Left lung (tissue), 4 donors: ENCODE measurements at regions not wholly inside any gene's neighbourhood (a gene's known extent, or its start where the extent isn't known, plus 50 kb on each side); places are given as distances from the start of the nearest gene placed in this dataset.

Experiments used
- ATAC-seq: fragments of 200-7000 bp; cut with Tn5 transposase; one replicate; pipeline ENCODE4 v1.9.1; 2020; ENCODE audit warnings: moderate library complexity
- DNase-seq, 4 donors: peaks; one replicate each; pipeline ENCODE4 v3.0.0-alpha.2; 2013 to 2020
- H3K27ac ChIP-seq, 2 donors: fragments of 200-600 bp; sonication (generic) in 1 of 2; one replicate each; pipeline versions ENCODE4 v1.5.0 to v1.8.0; 2020 to 2021
- H3K27me3 ChIP-seq, 2 donors: fragments of 200-600 bp; sonication (generic) in 1 of 2; one replicate each; pipeline versions ENCODE4 v1.5.0 to v1.8.0; 2020 to 2021
- H3K36me3 ChIP-seq, 2 donors: fragments of 200-600 bp; sonication (generic) in 1 of 2; one replicate each; pipeline versions ENCODE4 v1.5.0 to v1.8.0; 2020 to 2021
- H3K4me1 ChIP-seq, 2 donors: fragments of 200-600 bp; one replicate each; pipeline ENCODE4 v1.8.0; 2021
- H3K4me3 ChIP-seq, 2 donors: fragments of 200-600 bp; sonication (generic) in 1 of 2; one replicate each; pipeline versions ENCODE4 v1.5.0 to v1.8.0; 2020 to 2021; ENCODE audit warnings: mild to moderate bottlenecking in 1 of 2
- H3K9me3 ChIP-seq, 2 donors: fragments of 200-600 bp; sonication (generic) in 1 of 2; one replicate each; pipeline versions ENCODE4 v1.5.0 to v1.8.0; 2020 to 2021
- intact Hi-C, 2 donors: fragments of 100-400 bp; cut with DNase I; formaldehyde crosslinking; loops; one replicate each; pipeline versions ENCODE4 v1.11.2 to v1.14.2; 2022
- TF ChIP-seq, protein P1 (sequence below), 2 donors: fragments of 200-600 bp; sonication (generic) in 1 of 2; IDR thresholded peaks; one replicate each; pipeline versions ENCODE4 v1.5.0 to v1.8.0; 2021; ENCODE audit warnings: antibody characterized with exemption in 2 of 2
- donor health status: DM: no; HTN: yes; CAD: no.
- donor health status: DM: no; HTN: no; CAD: no.

DNA sequence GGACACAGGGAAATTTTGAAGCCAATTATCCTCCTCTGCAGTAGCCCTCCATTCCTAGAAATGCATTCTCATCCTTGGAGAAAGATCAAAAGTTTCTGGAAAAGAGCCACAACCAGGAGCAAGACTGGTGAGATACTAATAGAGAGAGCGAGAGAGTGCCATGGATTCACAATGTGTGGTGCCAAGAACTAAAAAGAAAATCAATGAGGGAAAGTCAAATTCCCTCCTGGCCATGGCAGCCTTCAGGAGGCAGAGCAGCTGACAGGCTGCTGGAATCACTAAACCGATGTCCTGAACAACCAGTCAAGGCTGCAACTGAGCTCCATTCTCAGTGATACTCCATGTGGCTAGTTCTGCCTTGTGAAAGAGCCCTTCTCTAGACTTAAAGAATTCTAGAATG is 561.0 kb downstream of the SOX6 start:
- no peaks in the 10 kb centered on the region for H3K27me3 ChIP-seq
- H3K9me3 ChIP-seq: no peaks in the 10 kb centered on the region
- ATAC-seq: no peak
- TF ChIP-seq, protein P1, sequence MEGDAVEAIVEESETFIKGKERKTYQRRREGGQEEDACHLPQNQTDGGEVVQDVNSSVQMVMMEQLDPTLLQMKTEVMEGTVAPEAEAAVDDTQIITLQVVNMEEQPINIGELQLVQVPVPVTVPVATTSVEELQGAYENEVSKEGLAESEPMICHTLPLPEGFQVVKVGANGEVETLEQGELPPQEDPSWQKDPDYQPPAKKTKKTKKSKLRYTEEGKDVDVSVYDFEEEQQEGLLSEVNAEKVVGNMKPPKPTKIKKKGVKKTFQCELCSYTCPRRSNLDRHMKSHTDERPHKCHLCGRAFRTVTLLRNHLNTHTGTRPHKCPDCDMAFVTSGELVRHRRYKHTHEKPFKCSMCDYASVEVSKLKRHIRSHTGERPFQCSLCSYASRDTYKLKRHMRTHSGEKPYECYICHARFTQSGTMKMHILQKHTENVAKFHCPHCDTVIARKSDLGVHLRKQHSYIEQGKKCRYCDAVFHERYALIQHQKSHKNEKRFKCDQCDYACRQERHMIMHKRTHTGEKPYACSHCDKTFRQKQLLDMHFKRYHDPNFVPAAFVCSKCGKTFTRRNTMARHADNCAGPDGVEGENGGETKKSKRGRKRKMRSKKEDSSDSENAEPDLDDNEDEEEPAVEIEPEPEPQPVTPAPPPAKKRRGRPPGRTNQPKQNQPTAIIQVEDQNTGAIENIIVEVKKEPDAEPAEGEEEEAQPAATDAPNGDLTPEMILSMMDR (IDR thresholded peaks at IDR 0.05): no peak
- no peak overlapping the region for H3K4me3 ChIP-seq
- H3K36me3 ChIP-seq: no peaks in the 10 kb centered on the region
- no peak for DNase-seq
- no peak overlapping the region for H3K27ac ChIP-seq
- peaks cover 0 to 6% of the 10 kb centered on the region in 2 donors for H3K4me1 ChIP-seq
- intact Hi-C loops: no loop called here

DNA sequence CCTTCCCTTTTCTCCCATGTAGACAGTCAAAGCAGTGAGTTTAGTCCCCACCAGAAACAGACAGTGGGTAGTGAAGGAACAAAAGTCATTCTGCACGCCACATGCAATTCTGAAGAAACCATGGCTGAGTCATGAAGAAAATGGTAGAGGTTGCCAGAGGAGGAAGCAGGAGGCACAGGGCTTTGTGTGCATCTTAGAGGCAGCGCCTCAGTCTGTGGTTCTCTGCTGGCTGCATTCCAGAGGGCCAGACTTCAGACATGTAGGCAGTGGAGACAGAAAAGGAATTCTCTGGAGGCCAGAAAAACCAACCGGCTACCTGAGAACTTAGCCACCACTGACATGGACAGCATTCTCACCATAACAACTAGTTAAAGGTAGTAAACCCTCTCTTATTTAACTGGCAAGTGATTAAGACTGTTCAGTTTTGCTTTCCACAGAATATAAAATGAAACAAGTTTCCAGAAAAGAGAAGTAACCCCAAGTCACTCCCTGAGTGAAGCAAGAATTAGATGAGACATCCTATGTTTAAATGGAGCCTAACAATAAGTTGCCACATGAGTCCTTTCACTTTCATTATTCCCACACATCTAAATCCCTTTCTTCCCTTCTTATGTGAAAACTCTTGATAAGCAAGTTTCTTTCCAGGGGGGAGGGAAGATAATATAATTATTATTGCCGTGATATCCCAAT is 556.1 kb downstream of the SOX6 start:
- no peaks in the 10 kb centered on the region for H3K36me3 ChIP-seq
- H3K4me1 ChIP-seq: peaks cover 0 to 10% of the 10 kb centered on the region in 2 donors
- TF ChIP-seq, protein P1 (IDR thresholded peaks at IDR 0.05): no peak
- peak in 2 of 4 donors; percentile 49 to 77 for DNase-seq
- no peaks in the 10 kb centered on the region for H3K27me3 ChIP-seq
- intact Hi-C loops: no loop called here
- H3K4me3 ChIP-seq: no peak overlapping the region
- no peaks in the 10 kb centered on the region for H3K9me3 ChIP-seq
- peak overlapping the region; percentile 71 to 88 for H3K27ac ChIP-seq
- ATAC-seq: peak; percentile 86

DNA sequence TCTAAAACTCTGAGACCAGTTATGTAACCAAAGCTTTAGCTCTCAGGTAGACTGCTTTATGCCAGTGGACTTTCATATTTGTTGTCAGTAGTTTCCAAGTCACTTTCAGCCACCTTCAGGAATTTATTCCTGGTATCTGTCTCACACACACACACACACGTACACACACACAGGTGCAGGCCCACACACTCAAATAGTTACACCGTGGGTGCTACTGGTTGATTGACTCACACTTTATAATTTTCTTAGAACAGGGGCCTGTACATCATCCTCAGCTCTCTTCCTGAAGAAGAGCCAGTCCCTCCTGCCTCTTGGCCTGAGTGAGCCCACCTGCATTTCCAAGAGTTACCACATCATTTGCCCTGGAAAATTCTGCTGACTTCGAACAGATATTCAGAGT is 555.2 kb downstream of the SOX6 start:
- Histone ChIP-seq H3K27ac (peak overlapping the region in 1 of 2 donors; percentile 88), H3K4me3 (no peak overlapping the region), H3K36me3 (no peaks in the 10 kb centered on the region), H3K4me1 (peaks cover 0 to 10% of the 10 kb centered on the region in 2 donors), H3K9me3 (no peaks in the 10 kb centered on the region), H3K27me3 (no peaks in the 10 kb centered on the region)
- DNase-seq: no peak
- ATAC-seq: no peak
- intact Hi-C loops: no loop called here
- TF ChIP-seq, protein P1 (IDR thresholded peaks at IDR 0.05): no peak

DNA sequence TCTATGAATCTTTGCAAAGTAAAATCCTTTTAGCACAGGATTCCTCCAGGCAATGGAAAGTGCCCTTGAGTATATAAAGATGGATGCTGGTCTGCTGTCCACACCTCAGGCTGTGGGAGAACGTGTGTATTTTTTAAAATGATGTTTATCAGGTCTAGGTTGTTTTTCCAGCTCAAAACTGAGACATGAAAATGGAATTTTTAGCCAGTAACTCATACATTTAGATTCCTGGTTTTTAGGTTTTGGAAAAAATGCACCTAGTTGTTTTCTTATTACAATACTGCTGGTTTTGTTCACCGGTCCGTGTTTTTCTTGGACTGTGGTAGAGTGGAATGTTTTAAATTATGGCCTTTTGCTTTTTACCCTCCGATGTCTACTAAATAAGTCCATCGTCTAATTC is 554.7 kb downstream of the SOX6 start:
- Histone ChIP-seq H3K27ac (no peak overlapping the region), H3K4me3 (no peak overlapping the region), H3K27me3 (no peaks in the 10 kb centered on the region), H3K36me3 (no peaks in the 10 kb centered on the region), H3K4me1 (peaks cover 0 to 10% of the 10 kb centered on the region in 2 donors), H3K9me3 (no peaks in the 10 kb centered on the region)
- intact Hi-C loops: no loop called here
- no peak for DNase-seq
- ATAC-seq: no peak
- TF ChIP-seq, protein P1 (IDR thresholded peaks at IDR 0.05): no peak

DNA sequence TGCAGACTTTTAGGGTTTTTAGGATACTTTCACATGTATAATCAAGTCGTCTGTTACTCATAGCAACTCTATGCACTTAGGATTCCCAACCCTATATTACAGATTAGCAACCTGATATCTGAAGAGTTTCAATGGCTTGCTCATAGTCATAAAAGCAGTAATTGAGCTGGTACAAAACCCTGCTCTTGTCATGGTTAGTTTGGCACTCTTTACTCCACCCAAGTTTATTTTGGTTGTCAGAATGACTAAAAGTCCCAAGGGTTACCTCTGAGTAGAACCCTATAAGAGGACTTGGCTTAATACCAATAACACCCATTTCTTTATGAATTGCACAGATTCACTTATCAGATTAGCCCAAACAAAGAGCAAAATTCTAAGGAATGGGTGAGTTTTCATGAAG is 550.6 kb downstream of the SOX6 start:
- DNase-seq (no peak), ATAC-seq (no peak)
- Histone ChIP-seq H3K4me1 (peaks cover 0 to 4% of the 10 kb centered on the region in 2 donors), H3K27me3 (no peaks in the 10 kb centered on the region), H3K4me3 (no peak overlapping the region), H3K9me3 (no peaks in the 10 kb centered on the region), H3K36me3 (no peaks in the 10 kb centered on the region), H3K27ac (no peak overlapping the region)
- TF ChIP-seq, protein P1 (IDR thresholded peaks at IDR 0.05): no peak
- intact Hi-C loops: no loop called here
